ENCODE measurements at regions not wholly inside any gene's neighbourhood (a gene's known extent, or its start where the extent isn't known, plus 50 kb on each side); places are given as distances from the start of the nearest gene placed in this dataset.

- Histone ChIP-seq H3K4me1 (no peaks in the 10 kb centered on the region), H3K36me3 (no peaks in the 10 kb centered on the region), H3K27ac (no peak overlapping the region), H3K9me3 (no peaks in the 10 kb centered on the region), H3K4me3 (no peak overlapping the region), H3K27me3 (no peaks in the 10 kb centered on the region)
- DNase-seq (ENCODE audit: low spot score in 2 of 2) = no peak
- no peak for TF ChIP-seq POLR2AphosphoS5 (IDR thresholded peaks at IDR 0.05)
- no peak for TF ChIP-seq CTCF (IDR thresholded peaks at IDR 0.05)
- TF ChIP-seq EP300 (IDR thresholded peaks at IDR 0.05) = no peak
- no peak for TF ChIP-seq POLR2A (IDR thresholded peaks at IDR 0.05)
- WGBS = 82% methylated on average over 5 of the region's 5 CpGs
Observed at GRCh38 chr6:78593898-78594667, 273.3 kb upstream of the IRAK1BP1 start.

GRCh38 chr6:78594668-78595066, 272.7 kb upstream of the IRAK1BP1 start:
- no peak overlapping the region for H3K27ac ChIP-seq
- DNase-seq (ENCODE audit: low spot score in 2 of 2) = no peak
- H3K36me3 ChIP-seq = no peaks in the 10 kb centered on the region
- H3K27me3 ChIP-seq = no peaks in the 10 kb centered on the region
- no peaks in the 10 kb centered on the region for H3K9me3 ChIP-seq
- no peaks in the 10 kb centered on the region for H3K4me1 ChIP-seq
- 80% methylated on average over 2 of the region's 2 CpGs for WGBS
- TF ChIP-seq POLR2AphosphoS5 (IDR thresholded peaks at IDR 0.05) (no peak), POLR2A (IDR thresholded peaks at IDR 0.05) (no peak), EP300 (IDR thresholded peaks at IDR 0.05) (no peak)
- no peak overlapping the region for H3K4me3 ChIP-seq

- no peak overlapping the region for H3K27ac ChIP-seq
Observed at GRCh38 chr6:78597966-78598365, 269.4 kb upstream of the IRAK1BP1 start.

GRCh38 chr6:78598966-78599365, 268.4 kb upstream of the IRAK1BP1 start:
- WGBS = 22% methylated on average over 1 of the region's 1 CpG
- no peak overlapping the region for H3K4me3 ChIP-seq
- no peaks in the 10 kb centered on the region for H3K9me3 ChIP-seq
- TF ChIP-seq EP300 (IDR thresholded peaks at IDR 0.05) (no peak), POLR2A (IDR thresholded peaks at IDR 0.05) (no peak), POLR2AphosphoS5 (IDR thresholded peaks at IDR 0.05) (no peak), CTCF (IDR thresholded peaks at IDR 0.05) (no peak)
- DNase-seq (ENCODE audit: low spot score in 2 of 2) = no peak
- H3K27ac ChIP-seq = no peak overlapping the region
- H3K4me1 ChIP-seq = no peaks in the 10 kb centered on the region
- no peaks in the 10 kb centered on the region for H3K27me3 ChIP-seq
- H3K36me3 ChIP-seq = no peaks in the 10 kb centered on the region

More at GRCh38 chr6:78597966-78598365, 269.4 kb upstream of the IRAK1BP1 start:
- Histone ChIP-seq H3K27me3 (no peaks in the 10 kb centered on the region), H3K9me3 (no peaks in the 10 kb centered on the region), H3K4me1 (no peaks in the 10 kb centered on the region), H3K36me3 (no peaks in the 10 kb centered on the region), H3K4me3 (no peak overlapping the region)
- no peak for DNase-seq (ENCODE audit: low spot score in 2 of 2)
- WGBS = 92% methylated on average over 5 of the region's 5 CpGs
- no peak for TF ChIP-seq EP300 (IDR thresholded peaks at IDR 0.05)
- TF ChIP-seq CTCF (IDR thresholded peaks at IDR 0.05) = no peak
- no peak for TF ChIP-seq POLR2AphosphoS5 (IDR thresholded peaks at IDR 0.05)
- no peak for TF ChIP-seq POLR2A (IDR thresholded peaks at IDR 0.05)

- no peak for TF ChIP-seq EP300 (IDR thresholded peaks at IDR 0.05)
- Histone ChIP-seq H3K27ac (no peak overlapping the region), H3K27me3 (no peaks in the 10 kb centered on the region), H3K36me3 (no peaks in the 10 kb centered on the region), H3K4me1 (no peaks in the 10 kb centered on the region), H3K9me3 (no peaks in the 10 kb centered on the region), H3K4me3 (no peak overlapping the region)
- no peak for DNase-seq (ENCODE audit: low spot score in 2 of 2)
- WGBS = 75% methylated on average over 2 of the region's 2 CpGs
Observed at GRCh38 chr6:78599526-78599925, 267.8 kb upstream of the IRAK1BP1 start.

GRCh38 chr6:78605909-78606446, 261.4 kb upstream of the IRAK1BP1 start:
- H3K9me3 ChIP-seq = no peaks in the 10 kb centered on the region
- no peak for DNase-seq (ENCODE audit: low spot score in 2 of 2)
- 7% methylated on average over 2 of the region's 2 CpGs for WGBS
- no peak for TF ChIP-seq EP300 (IDR thresholded peaks at IDR 0.05)
- no peak for TF ChIP-seq POLR2AphosphoS5 (IDR thresholded peaks at IDR 0.05)
- no peak for TF ChIP-seq POLR2A (IDR thresholded peaks at IDR 0.05)
- no peak for TF ChIP-seq CTCF (IDR thresholded peaks at IDR 0.05)
- H3K27ac ChIP-seq = no peak overlapping the region
- no peaks in the 10 kb centered on the region for H3K4me1 ChIP-seq
- no peak overlapping the region for H3K4me3 ChIP-seq
- H3K36me3 ChIP-seq = no peaks in the 10 kb centered on the region
- no peaks in the 10 kb centered on the region for H3K27me3 ChIP-seq

Data from suprapubic skin (tissue), 4 donors.